HEK293 (cell line): ENCODE measurements at regions not wholly inside any gene's neighbourhood (a gene's known extent, or its start where the extent isn't known, plus 50 kb on each side); places are given as distances from the start of the nearest gene placed in this dataset.

ENCODE experiments used
- CTCF ChIA-PET: fragments of 350-600 bp; formaldehyde crosslinking; extraction: SDS; loops from one replicate; lab custom pipeline; 2021; ENCODE audit warnings: antibody characterized with exemption; lab: Yijun Ruan, JAX
- POLR2A ChIA-PET: fragments of 300-600 bp; formaldehyde crosslinking; extraction: SDS; loops from one replicate; lab custom pipeline; 2020; ENCODE audit warnings: antibody characterized with exemption, inconsistent platforms; lab: Yijun Ruan, JAX
- H3K27ac ChIP-seq: fragments of 200-500 bp; sonication (Bioruptor generic); 2 replicates; pipeline ENCODE4 v1.5.1; 2014; ENCODE audit warnings: low read depth, low read length, control low read depth, inconsistent platforms; ENCODE audit errors: extremely low read depth
- H3K36me3 ChIP-seq, 2 experiments: fragments of 200-500 bp in 1 of 2; sonication (Bioruptor generic) in 1 of 2; 1 replicate in 1 of 2; 2 replicates in 1 of 2; pipeline ENCODE4 v1.5.1; 2014 to 2017; ENCODE audit warnings: inconsistent platforms in 2 of 2, low read length in 2 of 2; ENCODE audit not compliant: control insufficient read depth in 2 of 2, insufficient read depth in 1 of 2
- H3K4me1 ChIP-seq: fragments of 200-500 bp; sonication (Bioruptor generic); 2 replicates; pipeline ENCODE4 v1.5.1; 2014; ENCODE audit warnings: mild to moderate bottlenecking, low read length, inconsistent platforms; ENCODE audit not compliant: control insufficient read depth, insufficient read depth
- H3K4me3 ChIP-seq: 2 replicates; pipeline ENCODE4 v1.5.1; 2011; ENCODE audit warnings: low read depth, mild to moderate bottlenecking, control low read depth, low read length, moderate library complexity
- H3K9me3 ChIP-seq: fragments of 200-500 bp; sonication (Bioruptor generic); 2 replicates; pipeline ENCODE4 v1.5.1; 2014; ENCODE audit warnings: low read depth, low read length, inconsistent platforms; ENCODE audit not compliant: control insufficient read depth, insufficient read depth
- MEIS1 ChIP-seq: sonication (generic); formaldehyde crosslinking; IDR thresholded peaks from 2 replicates; pipeline ENCODE4 v1.8.1; 2022; ENCODE audit warnings: missing genetic modification reagents, mild to moderate bottlenecking, borderline replicate concordance
- OVOL3 ChIP-seq: fragments of 450-650 bp; formaldehyde crosslinking; IDR thresholded peaks from 2 replicates; pipeline ENCODE4 v1.5.1; 2016; ENCODE audit warnings: missing biosample characterization, missing genetic modification characterization
- PRDM10 ChIP-seq: fragments of 450-650 bp; formaldehyde crosslinking; IDR thresholded peaks from 2 replicates; pipeline ENCODE4 v1.5.1; 2016; ENCODE audit warnings: missing biosample characterization, missing genetic modification characterization
- PRDM6 ChIP-seq: fragments of 450-650 bp; formaldehyde crosslinking; IDR thresholded peaks from 2 replicates; pipeline ENCODE4 v1.5.1; 2017; ENCODE audit warnings: missing biosample characterization, missing genetic modification characterization
- SCRT1 ChIP-seq: fragments of 450-650 bp; formaldehyde crosslinking; IDR thresholded peaks from 2 replicates; pipeline ENCODE4 v1.5.1; 2016; ENCODE audit warnings: missing biosample characterization, missing genetic modification characterization, borderline replicate concordance
- WT1 ChIP-seq: fragments of 450-650 bp; formaldehyde crosslinking; IDR thresholded peaks from 2 replicates; pipeline ENCODE4 v1.5.1; 2016; ENCODE audit warnings: missing biosample characterization, missing genetic modification characterization
- ZBTB44 ChIP-seq: fragments of 450-650 bp; IDR thresholded peaks from 2 replicates; pipeline ENCODE4 v1.5.1; 2018; ENCODE audit warnings: missing biosample characterization, mild to moderate bottlenecking, missing genetic modification characterization
- ZBTB48 ChIP-seq: fragments of 450-650 bp; formaldehyde crosslinking; IDR thresholded peaks from 2 replicates; pipeline ENCODE4 v1.5.1; 2016; ENCODE audit warnings: missing biosample characterization, missing genetic modification characterization
- ZBTB8A ChIP-seq: fragments of 450-650 bp; formaldehyde crosslinking; IDR thresholded peaks from 2 replicates; pipeline ENCODE4 v1.5.1; 2016; ENCODE audit warnings: missing biosample characterization, missing genetic modification characterization
- ZFP37 ChIP-seq: fragments of 450-650 bp; formaldehyde crosslinking; IDR thresholded peaks from 2 replicates; pipeline ENCODE4 v1.5.1; 2016; ENCODE audit warnings: missing biosample characterization, missing genetic modification characterization
- ZNF274 ChIP-seq, 2 experiments: fragments of 200-500 bp in 1 of 2; fragments of 450-650 bp in 1 of 2; sonication (Bioruptor generic) in 1 of 2; formaldehyde crosslinking in 1 of 2; IDR thresholded peaks; 2 replicates each; pipeline versions ENCODE4 v1.5.1 to v1.6.1; 2014 to 2016; ENCODE audit warnings: borderline replicate concordance in 1 of 2, inconsistent platforms in 1 of 2, low read length in 1 of 2, missing biosample characterization in 1 of 2, missing genetic modification characterization in 1 of 2
- ZNF335 ChIP-seq: fragments of 450-650 bp; formaldehyde crosslinking; conservative IDR thresholded peaks from 2 replicates; pipeline ENCODE4 v1.5.1; 2016; ENCODE audit warnings: missing biosample characterization, missing genetic modification characterization
- ZNF580 ChIP-seq: fragments of 450-650 bp; formaldehyde crosslinking; IDR thresholded peaks from 2 replicates; pipeline ENCODE4 v1.5.1; 2016; ENCODE audit warnings: missing biosample characterization, missing genetic modification characterization
- ZNF660 ChIP-seq: fragments of 450-650 bp; IDR thresholded peaks from 2 replicates; pipeline ENCODE4 v1.5.1; 2018; ENCODE audit warnings: missing biosample characterization, mild to moderate bottlenecking, missing genetic modification characterization
- ZNF768 ChIP-seq: fragments of 450-650 bp; formaldehyde crosslinking; IDR thresholded peaks from 2 replicates; pipeline ENCODE4 v1.5.1; 2018; ENCODE audit warnings: missing biosample characterization, mild to moderate bottlenecking, missing genetic modification characterization

- no peak for TF ChIP-seq PRDM6 (tag by site-specific recombination)
- no peak for TF ChIP-seq MEIS1
- TF ChIP-seq ZNF274 (IDR thresholded peaks at IDR 0.05; ENCODE audit: low read length) = no peak
- no peak for TF ChIP-seq ZNF274 (tag by site-specific recombination; IDR thresholded peaks at IDR 0.05; ENCODE audit: borderline replicate concordance)
- TF ChIP-seq ZBTB48 (tag by site-specific recombination) = no peak
- no peak for TF ChIP-seq ZBTB8A (tag by site-specific recombination)
- TF ChIP-seq ZNF660 (tag by site-specific recombination) = no peak
- no peak for TF ChIP-seq SCRT1 (tag by site-specific recombination)
- no peak for TF ChIP-seq OVOL3 (tag by site-specific recombination)
- TF ChIP-seq ZNF768 (tag by site-specific recombination) = no peak
- TF ChIP-seq PRDM10 (tag by site-specific recombination) = no peak
These were observed 128.2 kb upstream of the RASGEF1B start (continued) for GRCh38 chr4:81599742-81600380.

- H3K4me3 ChIP-seq = no peak overlapping the region
- no peak for TF ChIP-seq ZBTB44 (tag by site-specific recombination)
- TF ChIP-seq WT1 = peak; percentile 55; the same call in 1 of the 2 replicates
- TF ChIP-seq, all 188 proteins: peak for 1
- H3K9me3 ChIP-seq = no peaks in the 10 kb centered on the region; the same call in 1 of the 2 replicates
- peaks cover 8% of the 10 kb centered on the region; the same call in 1 of the 2 replicates for H3K4me1 ChIP-seq
- CTCF ChIA-PET = interaction anchor here (0.6 to 1.2 kb wide), 3 partner anchors 64 to 129 kb away, joined by 3 to 5 read pairs (median 4); no protein-coding TSS in a partner anchor
- no peak overlapping the region for H3K27ac ChIP-seq
- POLR2A ChIA-PET = no interaction called here
- no peaks in the 10 kb centered on the region for H3K36me3 ChIP-seq
These were observed 124.3 kb upstream of the RASGEF1B start for GRCh38 chr4:81595798-81596610.

GRCh38 chr4:81595287-81595686, 123.6 kb upstream of the RASGEF1B start:
- H3K27ac ChIP-seq = no peak overlapping the region
- H3K36me3 ChIP-seq = no peaks in the 10 kb centered on the region
- ChIA-PET CTCF (interaction anchor here (0.6 to 1.2 kb wide), 2 partner anchors 64 to 128 kb away, joined by 3 to 4 read pairs; no protein-coding TSS in a partner anchor), POLR2A (no interaction called here)
- no peak for TF ChIP-seq ZNF580 (tag by site-specific recombination)
- no peak for TF ChIP-seq ZFP37
- 0 out of 2 replicates have a peak, but pooled peaks have one; percentile 9 for TF ChIP-seq ZNF335
- peaks cover 8% of the 10 kb centered on the region; the same call in 1 of the 2 replicates for H3K4me1 ChIP-seq
- no peaks in the 10 kb centered on the region; the same call in 1 of the 2 replicates for H3K9me3 ChIP-seq
- H3K4me3 ChIP-seq = no peak overlapping the region
